ENCODE measurements at regions not wholly inside any gene's neighbourhood (a gene's known extent, or its start where the extent isn't known, plus 50 kb on each side); places are given as distances from the start of the nearest gene placed in this dataset.

DNA sequence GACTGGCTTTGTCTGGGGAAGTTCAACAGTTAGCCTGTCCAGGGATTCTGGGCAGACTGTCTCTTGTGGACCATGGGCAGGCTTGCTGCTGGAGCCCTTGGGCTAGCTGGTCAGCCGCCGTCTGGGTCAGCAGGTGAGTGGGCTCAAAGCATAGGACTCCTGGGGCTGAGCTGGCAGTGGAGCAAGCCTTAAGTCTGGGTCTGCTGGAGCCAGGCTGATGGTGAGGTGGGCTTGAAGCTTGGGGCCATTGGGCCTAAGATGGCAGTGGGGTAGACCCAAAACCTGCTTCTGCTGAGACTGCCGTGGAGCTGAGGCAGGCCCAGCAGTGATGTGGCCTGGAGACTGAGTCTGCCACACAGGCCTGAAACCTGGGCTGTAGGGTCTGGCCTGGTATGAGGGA is 645.1 kb downstream of the RAPGEF2 start:
- no peak overlapping the region for H3K4me3 ChIP-seq (ENCODE audit: insufficient read depth, low read depth, low read length)
- no peaks in the 10 kb centered on the region for H3K36me3 Mint-ChIP-seq (ENCODE audit: low read depth, unreplicated experiment)
- no peaks in the 10 kb centered on the region for H3K27me3 ChIP-seq (ENCODE audit: insufficient read depth, low read length)
- FAIRE-seq: no peak
- H3K4me1 ChIP-seq (ENCODE audit: insufficient read depth, low read length): no peaks in the 10 kb centered on the region
- TF ChIP-seq CTCF (IDR thresholded peaks at IDR 0.05; ENCODE audit: insufficient read depth, low read depth, low read length) (no peak), EZH2 (IDR thresholded peaks at IDR 0.05; ENCODE audit: insufficient read depth, low read length) (no peak)
- no peaks in the 10 kb centered on the region for H3K36me3 ChIP-seq (ENCODE audit: insufficient read depth, low read length)
- H3K4me3 Mint-ChIP-seq (ENCODE audit: unreplicated experiment): no peak overlapping the region
- no peak overlapping the region for H3K9ac ChIP-seq (ENCODE audit: low read length)
- no peak overlapping the region for H3K27ac ChIP-seq (ENCODE audit: low read depth, low read length)
- no peak overlapping the region for H2AFZ ChIP-seq (ENCODE audit: low read depth, low read length)
- no peak overlapping the region for H3K27ac Mint-ChIP-seq (ENCODE audit: unreplicated experiment)
- no peaks in the 10 kb centered on the region for H4K20me1 ChIP-seq (ENCODE audit: insufficient read depth, low read length)
- DNase-seq (ENCODE audit: low read depth): no peak
- no peaks in the 10 kb centered on the region for H3K79me2 ChIP-seq (ENCODE audit: insufficient read depth, low read length)
- no peaks in the 10 kb centered on the region for H3K27me3 Mint-ChIP-seq (ENCODE audit: low read depth, unreplicated experiment)
- H3K4me2 ChIP-seq (ENCODE audit: low read length): no peak overlapping the region
- H3K4me1 Mint-ChIP-seq (ENCODE audit: low read depth, unreplicated experiment): no peaks in the 10 kb centered on the region
- H3K9me3 Mint-ChIP-seq (ENCODE audit: unreplicated experiment): peaks cover 3% of the 10 kb centered on the region
- no peaks in the 10 kb centered on the region for H3K9me3 ChIP-seq (ENCODE audit: insufficient read depth, low read depth, low read length)

GRCh38 chr4:159748834-159749444 is 646.1 kb downstream of the RAPGEF2 start:
- no peaks in the 10 kb centered on the region for H4K20me1 ChIP-seq (ENCODE audit: insufficient read depth, low read length)
- H3K36me3 ChIP-seq (ENCODE audit: insufficient read depth, low read length): no peaks in the 10 kb centered on the region
- no peaks in the 10 kb centered on the region for H3K79me2 ChIP-seq (ENCODE audit: insufficient read depth, low read length)
- DNase-seq (ENCODE audit: low read depth): no peak
- Mint-ChIP-seq H3K36me3 (ENCODE audit: low read depth, unreplicated experiment) (no peaks in the 10 kb centered on the region), H3K4me3 (ENCODE audit: unreplicated experiment) (no peak overlapping the region), H3K4me1 (ENCODE audit: low read depth, unreplicated experiment) (no peaks in the 10 kb centered on the region), H3K27me3 (ENCODE audit: low read depth, unreplicated experiment) (no peaks in the 10 kb centered on the region), H3K9me3 (ENCODE audit: unreplicated experiment) (peaks cover 3% of the 10 kb centered on the region), H3K27ac (ENCODE audit: unreplicated experiment) (no peak overlapping the region)
- no peaks in the 10 kb centered on the region for H3K27me3 ChIP-seq (ENCODE audit: insufficient read depth, low read length)
- TF ChIP-seq CTCF (IDR thresholded peaks at IDR 0.05; ENCODE audit: insufficient read depth, low read depth, low read length): no peak
- no peak for TF ChIP-seq EZH2 (IDR thresholded peaks at IDR 0.05; ENCODE audit: insufficient read depth, low read length)
- FAIRE-seq: no peak
- no peak overlapping the region for H2AFZ ChIP-seq (ENCODE audit: low read depth, low read length)
- no peaks in the 10 kb centered on the region for H3K9me3 ChIP-seq (ENCODE audit: insufficient read depth, low read depth, low read length)
- H3K27ac ChIP-seq (ENCODE audit: low read depth, low read length): no peak overlapping the region
- H3K4me3 ChIP-seq (ENCODE audit: insufficient read depth, low read depth, low read length): no peak overlapping the region
- H3K9ac ChIP-seq (ENCODE audit: low read length): no peak overlapping the region
- no peaks in the 10 kb centered on the region for H3K4me1 ChIP-seq (ENCODE audit: insufficient read depth, low read length)
- no peak overlapping the region for H3K4me2 ChIP-seq (ENCODE audit: low read length)

GRCh38 chr4:159757499-159757898 is 654.6 kb downstream of the RAPGEF2 start:
- H3K9me3 ChIP-seq (ENCODE audit: insufficient read depth, low read depth, low read length): no peaks in the 10 kb centered on the region
- H3K27ac ChIP-seq (ENCODE audit: low read depth, low read length): no peak overlapping the region
- Mint-ChIP-seq H3K4me1 (ENCODE audit: low read depth, unreplicated experiment) (no peaks in the 10 kb centered on the region), H3K4me3 (ENCODE audit: unreplicated experiment) (no peak overlapping the region), H3K9me3 (ENCODE audit: unreplicated experiment) (peaks cover 3% of the 10 kb centered on the region), H3K27me3 (ENCODE audit: low read depth, unreplicated experiment) (no peaks in the 10 kb centered on the region), H3K27ac (ENCODE audit: unreplicated experiment) (no peak overlapping the region), H3K36me3 (ENCODE audit: low read depth, unreplicated experiment) (no peaks in the 10 kb centered on the region)
- no peak overlapping the region for H3K4me2 ChIP-seq (ENCODE audit: low read length)
- no peaks in the 10 kb centered on the region for H3K36me3 ChIP-seq (ENCODE audit: insufficient read depth, low read length)
- TF ChIP-seq CTCF (IDR thresholded peaks at IDR 0.05; ENCODE audit: insufficient read depth, low read depth, low read length) (no peak), EZH2 (IDR thresholded peaks at IDR 0.05; ENCODE audit: insufficient read depth, low read length) (no peak)
- H3K4me1 ChIP-seq (ENCODE audit: insufficient read depth, low read length): no peaks in the 10 kb centered on the region
- H4K20me1 ChIP-seq (ENCODE audit: insufficient read depth, low read length): no peaks in the 10 kb centered on the region
- H2AFZ ChIP-seq (ENCODE audit: low read depth, low read length): no peak overlapping the region
- H3K79me2 ChIP-seq (ENCODE audit: insufficient read depth, low read length): no peaks in the 10 kb centered on the region
- FAIRE-seq (no peak), DNase-seq (ENCODE audit: low read depth) (no peak)
- H3K27me3 ChIP-seq (ENCODE audit: insufficient read depth, low read length): no peaks in the 10 kb centered on the region
- no peak overlapping the region for H3K9ac ChIP-seq (ENCODE audit: low read length)
- no peak overlapping the region for H3K4me3 ChIP-seq (ENCODE audit: insufficient read depth, low read depth, low read length)
